ENCODE measurements at regions not wholly inside any gene's neighbourhood (a gene's known extent, or its start where the extent isn't known, plus 50 kb on each side); places are given as distances from the start of the nearest gene placed in this dataset.
A peak's percentile ranks its signal among the peaks of the same experiment; 100 is the strongest.

GRCh38 chr5:138665261-138665660 lies 88.0 kb upstream of the CTNNA1 start:
- ATAC-seq = no peak
- Mint-ChIP-seq H3K27me3 (ENCODE audit: low read depth) (no peaks in the 10 kb centered on the region), H3K9me3 (no peaks in the 10 kb centered on the region), H3K4me3 (no peak overlapping the region), H3K36me3 (no peaks in the 10 kb centered on the region), H3K27ac (no peak overlapping the region), H3K4me1 (peaks cover 21% of the 10 kb centered on the region)
- no peak for DNase-seq (ENCODE audit: low spot score)
- CTCF ChIA-PET = interaction anchor here (1.1 kb wide), 1 partner anchor 24 kb away, joined by 3 read pairs; no protein-coding TSS in a partner anchor
- POLR2A ChIA-PET = no interaction called here
- no peak for TF ChIP-seq TCF7 (CRISPR knock-in tag; IDR thresholded peaks at IDR 0.05; ENCODE audit: low read depth)
- no peak for TF ChIP-seq MLX (CRISPR knock-in tag; IDR thresholded peaks at IDR 0.05)
- TF ChIP-seq FOXP1 (CRISPR knock-in tag; IDR thresholded peaks at IDR 0.05; ENCODE audit: borderline replicate concordance) = no peak
- TF ChIP-seq, protein P1, sequence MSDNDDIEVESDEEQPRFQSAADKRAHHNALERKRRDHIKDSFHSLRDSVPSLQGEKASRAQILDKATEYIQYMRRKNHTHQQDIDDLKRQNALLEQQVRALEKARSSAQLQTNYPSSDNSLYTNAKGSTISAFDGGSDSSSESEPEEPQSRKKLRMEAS (CRISPR knock-in tag; IDR thresholded peaks at IDR 0.05) = no peak
- TF ChIP-seq, protein P2, sequence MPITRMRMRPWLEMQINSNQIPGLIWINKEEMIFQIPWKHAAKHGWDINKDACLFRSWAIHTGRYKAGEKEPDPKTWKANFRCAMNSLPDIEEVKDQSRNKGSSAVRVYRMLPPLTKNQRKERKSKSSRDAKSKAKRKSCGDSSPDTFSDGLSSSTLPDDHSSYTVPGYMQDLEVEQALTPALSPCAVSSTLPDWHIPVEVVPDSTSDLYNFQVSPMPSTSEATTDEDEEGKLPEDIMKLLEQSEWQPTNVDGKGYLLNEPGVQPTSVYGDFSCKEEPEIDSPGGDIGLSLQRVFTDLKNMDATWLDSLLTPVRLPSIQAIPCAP (CRISPR knock-in tag; IDR thresholded peaks at IDR 0.05) = no peak
- TF ChIP-seq HMGA2 (CRISPR knock-in tag; IDR thresholded peaks at IDR 0.05) = no peak
- TF ChIP-seq FOXJ3 (CRISPR knock-in tag; IDR thresholded peaks at IDR 0.05; ENCODE audit: borderline replicate concordance) = no peak
- TF ChIP-seq NFE2L1 (CRISPR knock-in tag; IDR thresholded peaks at IDR 0.05) = no peak
- TF ChIP-seq HMGXB4 (CRISPR knock-in tag; IDR thresholded peaks at IDR 0.05) = no peak
- no peak for TF ChIP-seq ATF1 (CRISPR knock-in tag; IDR thresholded peaks at IDR 0.05)
- TF ChIP-seq ZNF138 (CRISPR knock-in tag; conservative IDR thresholded peaks at IDR 0.05) = no peak
- TF ChIP-seq TP53 (CRISPR knock-in tag; IDR thresholded peaks at IDR 0.05) = no peak
- TF ChIP-seq ZBTB43 (CRISPR knock-in tag; IDR thresholded peaks at IDR 0.05) = no peak
- TF ChIP-seq, protein P3, sequence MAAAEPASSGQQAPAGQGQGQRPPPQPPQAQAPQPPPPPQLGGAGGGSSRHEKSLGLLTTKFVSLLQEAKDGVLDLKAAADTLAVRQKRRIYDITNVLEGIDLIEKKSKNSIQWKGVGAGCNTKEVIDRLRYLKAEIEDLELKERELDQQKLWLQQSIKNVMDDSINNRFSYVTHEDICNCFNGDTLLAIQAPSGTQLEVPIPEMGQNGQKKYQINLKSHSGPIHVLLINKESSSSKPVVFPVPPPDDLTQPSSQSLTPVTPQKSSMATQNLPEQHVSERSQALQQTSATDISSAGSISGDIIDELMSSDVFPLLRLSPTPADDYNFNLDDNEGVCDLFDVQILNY (CRISPR knock-in tag; IDR thresholded peaks at IDR 0.05) = no peak
- TF ChIP-seq ZNF317 (CRISPR knock-in tag; IDR thresholded peaks at IDR 0.05; ENCODE audit: borderline replicate concordance, low read depth) = no peak
- no peak for TF ChIP-seq RELA (CRISPR knock-in tag; IDR thresholded peaks at IDR 0.05; ENCODE audit: borderline replicate concordance)

DNA sequence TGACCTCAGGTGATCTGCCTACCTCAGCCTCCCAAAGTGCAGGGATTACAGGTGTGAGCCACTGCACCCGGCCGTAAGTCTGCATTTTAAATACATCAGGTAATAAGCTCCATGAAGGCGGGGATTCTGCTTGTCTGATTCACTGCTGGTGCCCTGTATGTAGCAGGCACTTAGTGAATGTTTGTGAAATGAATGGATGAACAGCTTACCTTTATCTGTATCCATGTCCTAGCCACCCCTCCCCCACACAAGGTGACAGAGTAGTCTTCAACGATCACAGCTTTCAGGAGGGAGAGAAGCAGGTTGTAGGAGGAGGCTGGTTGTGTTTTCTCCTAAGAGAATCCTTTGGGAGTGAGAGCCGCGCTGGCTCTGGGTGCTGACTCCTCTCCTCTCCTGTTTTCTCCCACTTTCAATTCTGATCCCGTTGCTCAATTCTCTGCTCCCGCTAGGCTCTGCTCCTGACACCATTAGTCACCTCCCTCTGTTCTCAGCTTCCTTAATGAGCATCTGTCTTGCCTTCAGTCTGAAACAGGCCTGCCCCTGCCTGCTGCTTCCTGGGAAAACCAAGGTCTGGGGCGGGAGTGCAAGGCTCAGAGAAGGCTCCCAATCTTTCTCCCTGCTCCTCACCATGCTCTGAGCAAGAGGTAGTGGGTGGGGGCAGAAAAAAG lies 88.8 kb upstream of the CTNNA1 start:
- Mint-ChIP-seq H3K36me3 (no peaks in the 10 kb centered on the region), H3K4me1 (peaks cover 21% of the 10 kb centered on the region), H3K9me3 (no peaks in the 10 kb centered on the region), H3K27me3 (ENCODE audit: low read depth) (no peaks in the 10 kb centered on the region), H3K27ac (no peak overlapping the region), H3K4me3 (no peak overlapping the region)
- TF ChIP-seq ATF2 (CRISPR knock-in tag; IDR thresholded peaks at IDR 0.05; ENCODE audit: borderline replicate concordance, low read depth) (no peak), NFATC4 (CRISPR knock-in tag; IDR thresholded peaks at IDR 0.05) (no peak), NFE2L1 (CRISPR knock-in tag; IDR thresholded peaks at IDR 0.05) (no peak), SMAD4 (CRISPR knock-in tag; IDR thresholded peaks at IDR 0.05) (no peak), ZNF219 (CRISPR knock-in tag; IDR thresholded peaks at IDR 0.05; ENCODE audit: borderline replicate concordance) (no peak)
- TF ChIP-seq, protein P4, sequence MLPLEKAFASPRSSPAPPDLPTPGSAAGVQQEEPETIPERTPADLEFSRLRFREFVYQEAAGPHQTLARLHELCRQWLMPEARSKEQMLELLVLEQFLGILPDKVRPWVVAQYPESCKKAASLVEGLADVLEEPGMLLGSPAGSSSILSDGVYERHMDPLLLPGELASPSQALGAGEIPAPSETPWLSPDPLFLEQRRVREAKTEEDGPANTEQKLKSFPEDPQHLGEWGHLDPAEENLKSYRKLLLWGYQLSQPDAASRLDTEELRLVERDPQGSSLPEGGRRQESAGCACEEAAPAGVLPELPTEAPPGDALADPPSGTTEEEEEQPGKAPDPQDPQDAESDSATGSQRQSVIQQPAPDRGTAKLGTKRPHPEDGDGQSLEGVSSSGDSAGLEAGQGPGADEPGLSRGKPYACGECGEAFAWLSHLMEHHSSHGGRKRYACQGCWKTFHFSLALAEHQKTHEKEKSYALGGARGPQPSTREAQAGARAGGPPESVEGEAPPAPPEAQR (CRISPR knock-in tag; IDR thresholded peaks at IDR 0.05) = no peak
- TF ChIP-seq, protein P5, sequence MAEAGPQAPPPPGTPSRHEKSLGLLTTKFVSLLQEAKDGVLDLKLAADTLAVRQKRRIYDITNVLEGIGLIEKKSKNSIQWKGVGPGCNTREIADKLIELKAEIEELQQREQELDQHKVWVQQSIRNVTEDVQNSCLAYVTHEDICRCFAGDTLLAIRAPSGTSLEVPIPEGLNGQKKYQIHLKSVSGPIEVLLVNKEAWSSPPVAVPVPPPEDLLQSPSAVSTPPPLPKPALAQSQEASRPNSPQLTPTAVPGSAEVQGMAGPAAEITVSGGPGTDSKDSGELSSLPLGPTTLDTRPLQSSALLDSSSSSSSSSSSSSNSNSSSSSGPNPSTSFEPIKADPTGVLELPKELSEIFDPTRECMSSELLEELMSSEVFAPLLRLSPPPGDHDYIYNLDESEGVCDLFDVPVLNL (CRISPR knock-in tag; IDR thresholded peaks at IDR 0.05; ENCODE audit: borderline replicate concordance, low read depth) = no peak
- no peak for DNase-seq (ENCODE audit: low spot score)
- CTCF ChIA-PET = interaction anchor here (1.0 to 1.6 kb wide), 3 partner anchors 21 to 268 kb away, joined by 4 to 7 read pairs (median 5); no protein-coding TSS in a partner anchor
- POLR2A ChIA-PET = no interaction called here
- ATAC-seq = peak; percentile 37
